Activated T-cell treated with anti-CD3 and anti-CD28 coated beads, Interleukin-2, amount 50 U/mL, for 72 hours (primary cell): ENCODE measurements at regions not wholly inside any gene's neighbourhood (a gene's known extent, or its start where the extent isn't known, plus 50 kb on each side); places are given as distances from the start of the nearest gene placed in this dataset.

Source experiments
- ATAC-seq, 2 donors: fragments of 150-1000 bp; cut with Tn5 transposase; replicated peaks in 1 of 2; 2 replicates each; pipeline ENCODE4 v1.10.0; 2021; ENCODE audit warnings: moderate library complexity in 2 of 2, mild to moderate bottlenecking in 1 of 2
- DNase-seq, 2 donors: peaks; one replicate each; pipeline ENCODE4 v3.0.0; 2021 to 2022; ENCODE audit warnings: mixed read lengths in 1 of 2
- H3K27ac Mint-ChIP-seq: one replicate; pipeline ENCODE4 v1.8.0; 2022; ENCODE audit warnings: mild to moderate bottlenecking, moderate library complexity, mixed read lengths
- H3K27me3 Mint-ChIP-seq: one replicate; pipeline ENCODE4 v1.8.0; 2022; ENCODE audit warnings: low read depth, mixed read lengths
- H3K36me3 Mint-ChIP-seq, 2 donors: one replicate each; pipeline ENCODE4 v1.8.0; 2022; ENCODE audit warnings: mixed read lengths in 2 of 2, mild to moderate bottlenecking in 1 of 2; ENCODE audit not compliant: insufficient read depth in 2 of 2
- H3K4me1 Mint-ChIP-seq: one replicate; pipeline ENCODE4 v1.8.0; 2022; ENCODE audit warnings: low read depth, mixed read lengths
- H3K4me3 Mint-ChIP-seq, 2 donors: one replicate each; pipeline ENCODE4 v1.8.0; 2022; ENCODE audit warnings: mild to moderate bottlenecking in 2 of 2, mixed read lengths in 2 of 2, moderate library complexity in 2 of 2
- H3K9me3 Mint-ChIP-seq, 2 donors: one replicate each; pipeline ENCODE4 v1.8.0; 2022; ENCODE audit warnings: mixed read lengths in 2 of 2

GRCh38 chr15:38860674-38861073, 296.1 kb upstream of the RASGRP1 start:
- no peak overlapping the region for H3K4me3 Mint-ChIP-seq
- DNase-seq (no peak), ATAC-seq (no peak)
- no peaks in the 10 kb centered on the region for H3K9me3 Mint-ChIP-seq
- H3K36me3 Mint-ChIP-seq: no peaks in the 10 kb centered on the region
- H3K4me1 Mint-ChIP-seq: no peaks in the 10 kb centered on the region
- peaks cover 14% of the 10 kb centered on the region for H3K27me3 Mint-ChIP-seq
- no peak overlapping the region for H3K27ac Mint-ChIP-seq

GRCh38 chr15:38861108-38861507, 296.5 kb upstream of the RASGRP1 start:
- no peaks in the 10 kb centered on the region for H3K36me3 Mint-ChIP-seq
- H3K4me1 Mint-ChIP-seq: no peaks in the 10 kb centered on the region
- H3K27ac Mint-ChIP-seq: no peak overlapping the region
- DNase-seq: no peak
- no peak overlapping the region for H3K4me3 Mint-ChIP-seq
- H3K9me3 Mint-ChIP-seq: no peaks in the 10 kb centered on the region
- ATAC-seq: no peak
- peaks cover 14% of the 10 kb centered on the region for H3K27me3 Mint-ChIP-seq

DNA sequence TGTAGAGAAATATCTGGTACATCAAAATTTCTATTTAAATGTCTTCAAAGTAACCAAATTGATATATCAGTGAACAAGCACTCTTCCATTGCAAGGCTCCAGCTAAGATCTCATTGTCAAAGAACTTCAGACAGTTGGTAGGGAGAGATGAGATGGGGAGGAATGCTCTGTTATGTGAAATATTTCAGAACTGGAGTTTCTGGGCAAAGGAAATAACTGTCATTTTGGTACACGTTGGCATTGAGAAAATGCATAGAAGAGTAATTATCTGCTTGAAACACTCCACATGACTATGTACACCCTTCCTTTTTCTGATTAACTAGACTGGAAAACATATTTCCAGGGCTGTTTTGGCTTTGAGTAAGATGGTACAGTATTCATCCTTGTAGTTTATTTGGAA, 297.5 kb upstream of the RASGRP1 start:
- no peaks in the 10 kb centered on the region for H3K4me1 Mint-ChIP-seq
- DNase-seq (no peak), ATAC-seq (no peak)
- no peaks in the 10 kb centered on the region for H3K36me3 Mint-ChIP-seq
- H3K4me3 Mint-ChIP-seq: no peak overlapping the region
- H3K27ac Mint-ChIP-seq: no peak overlapping the region
- peaks cover 14% of the 10 kb centered on the region for H3K27me3 Mint-ChIP-seq
- no peaks in the 10 kb centered on the region for H3K9me3 Mint-ChIP-seq

GRCh38 chr15:38863381-38863780, 298.8 kb upstream of the RASGRP1 start:
- H3K27ac Mint-ChIP-seq: no peak overlapping the region
- no peaks in the 10 kb centered on the region for H3K9me3 Mint-ChIP-seq
- no peak for DNase-seq
- no peak overlapping the region for H3K4me3 Mint-ChIP-seq
- ATAC-seq: no peak
- H3K27me3 Mint-ChIP-seq: peaks cover 14% of the 10 kb centered on the region
- no peaks in the 10 kb centered on the region for H3K4me1 Mint-ChIP-seq
- no peaks in the 10 kb centered on the region for H3K36me3 Mint-ChIP-seq

- Mint-ChIP-seq H3K9me3 (no peaks in the 10 kb centered on the region), H3K27ac (no peak overlapping the region), H3K4me1 (no peaks in the 10 kb centered on the region), H3K27me3 (peaks cover 14% of the 10 kb centered on the region), H3K36me3 (no peaks in the 10 kb centered on the region), H3K4me3 (no peak overlapping the region)
- no peak for DNase-seq
- ATAC-seq: no peak
Observed at GRCh38 chr15:38864122-38864521, 299.5 kb upstream of the RASGRP1 start.

GRCh38 chr15:38864827-38865581, 300.4 kb upstream of the RASGRP1 start:
- Mint-ChIP-seq H3K36me3 (no peaks in the 10 kb centered on the region), H3K27ac (no peak overlapping the region), H3K27me3 (peaks cover 14% of the 10 kb centered on the region), H3K4me1 (no peaks in the 10 kb centered on the region), H3K9me3 (peaks cover 0 to 2% of the 10 kb centered on the region in 2 donors), H3K4me3 (no peak overlapping the region)
- ATAC-seq: no peak
- DNase-seq: no peak

DNA sequence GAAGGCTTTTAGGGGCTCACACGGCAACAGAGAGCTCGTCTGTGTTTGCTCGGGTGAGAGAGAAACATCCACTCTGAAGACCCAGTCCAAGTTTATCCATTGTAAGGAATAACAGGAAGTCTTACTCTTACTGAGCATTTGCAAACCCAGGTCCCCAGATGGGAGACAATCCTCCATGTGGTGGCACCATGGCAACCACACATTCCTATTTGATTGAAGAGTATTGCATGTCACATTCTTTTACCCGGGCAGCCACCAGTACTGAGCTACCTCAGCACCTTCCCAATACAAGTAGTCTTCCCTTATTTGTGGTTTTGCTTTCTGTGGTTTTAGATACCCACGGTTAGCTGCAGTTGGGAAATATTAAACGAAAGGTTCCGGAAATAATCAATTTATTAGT, 302.9 kb upstream of the RASGRP1 start:
- ATAC-seq (no peak), DNase-seq (no peak)
- no peak overlapping the region for H3K27ac Mint-ChIP-seq
- H3K4me1 Mint-ChIP-seq: no peaks in the 10 kb centered on the region
- no peaks in the 10 kb centered on the region for H3K36me3 Mint-ChIP-seq
- no peak overlapping the region for H3K4me3 Mint-ChIP-seq
- H3K9me3 Mint-ChIP-seq: peaks cover 0 to 2% of the 10 kb centered on the region in 2 donors
- peaks cover 10% of the 10 kb centered on the region for H3K27me3 Mint-ChIP-seq

GRCh38 chr15:38868326-38869114, 303.9 kb upstream of the RASGRP1 start:
- H3K9me3 Mint-ChIP-seq: peaks cover 0 to 2% of the 10 kb centered on the region in 2 donors
- H3K4me3 Mint-ChIP-seq: no peak overlapping the region
- H3K36me3 Mint-ChIP-seq: no peaks in the 10 kb centered on the region
- no peak for DNase-seq
- H3K27me3 Mint-ChIP-seq: peaks cover 10% of the 10 kb centered on the region
- no peaks in the 10 kb centered on the region for H3K4me1 Mint-ChIP-seq
- H3K27ac Mint-ChIP-seq: no peak overlapping the region
- ATAC-seq: no peak

GRCh38 chr15:38871638-38872037, 307.0 kb upstream of the RASGRP1 start:
- Mint-ChIP-seq H3K4me3 (no peak overlapping the region), H3K27ac (no peak overlapping the region), H3K36me3 (no peaks in the 10 kb centered on the region), H3K4me1 (no peaks in the 10 kb centered on the region), H3K9me3 (peaks cover 0 to 2% of the 10 kb centered on the region in 2 donors), H3K27me3 (no peaks in the 10 kb centered on the region)
- ATAC-seq: no peak
- DNase-seq: no peak

DNA sequence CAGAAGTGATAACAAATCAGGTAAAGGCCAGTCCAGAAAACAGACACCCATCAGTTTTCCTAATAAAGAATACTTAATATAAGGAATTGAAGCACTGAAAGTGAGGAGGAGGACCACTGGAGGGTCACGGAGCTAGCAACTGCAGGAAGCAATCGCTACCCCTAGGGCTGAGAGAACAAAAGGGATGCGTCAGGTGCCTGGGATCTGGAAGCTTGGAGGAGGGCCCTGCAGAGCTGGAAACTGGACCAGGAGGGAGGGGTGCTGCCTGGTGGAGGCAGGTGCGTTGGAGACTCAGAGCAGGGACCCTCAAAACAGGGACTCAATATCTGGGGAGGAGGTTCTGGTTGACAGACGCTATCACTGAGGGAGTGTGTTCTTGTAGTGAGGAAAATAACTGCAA, 308.1 kb upstream of the RASGRP1 start:
- no peak overlapping the region for H3K27ac Mint-ChIP-seq
- no peaks in the 10 kb centered on the region for H3K36me3 Mint-ChIP-seq
- no peak overlapping the region for H3K4me3 Mint-ChIP-seq
- H3K27me3 Mint-ChIP-seq: no peaks in the 10 kb centered on the region
- H3K9me3 Mint-ChIP-seq: peaks cover 0 to 2% of the 10 kb centered on the region in 2 donors
- ATAC-seq (no peak), DNase-seq (no peak)
- H3K4me1 Mint-ChIP-seq: no peaks in the 10 kb centered on the region

DNA sequence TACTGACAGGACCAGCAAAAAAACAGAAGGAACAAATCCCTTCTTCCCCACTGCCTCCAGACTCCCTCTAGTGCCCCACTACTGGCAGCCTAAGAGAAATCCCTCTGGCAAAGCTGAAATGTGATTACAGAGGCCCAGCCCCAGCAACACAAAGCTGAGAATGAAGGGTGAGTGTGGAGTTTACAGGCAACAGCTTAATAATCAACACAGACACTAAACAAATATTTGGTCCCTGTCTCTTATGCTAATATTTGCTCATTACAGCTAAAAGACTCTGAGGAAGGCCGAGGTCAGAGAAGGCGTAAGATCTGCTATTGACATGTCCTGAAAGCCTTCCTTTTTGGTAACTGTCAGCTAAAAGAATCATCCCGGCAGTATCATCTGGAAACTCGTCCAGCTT, 308.5 kb upstream of the RASGRP1 start:
- Mint-ChIP-seq H3K36me3 (no peaks in the 10 kb centered on the region), H3K4me3 (no peak overlapping the region), H3K27me3 (no peaks in the 10 kb centered on the region), H3K4me1 (no peaks in the 10 kb centered on the region), H3K27ac (no peak overlapping the region), H3K9me3 (peaks cover 0 to 2% of the 10 kb centered on the region in 2 donors)
- DNase-seq: no peak
- ATAC-seq: no peak

GRCh38 chr15:38874464-38874863, 309.9 kb upstream of the RASGRP1 start:
- no peak for DNase-seq
- no peak overlapping the region for H3K27ac Mint-ChIP-seq

GRCh38 chr15:38876211-38876610, 311.6 kb upstream of the RASGRP1 start:
- no peak overlapping the region for H3K27ac Mint-ChIP-seq
- ATAC-seq: no peak
- H3K27me3 Mint-ChIP-seq: no peaks in the 10 kb centered on the region
- H3K4me3 Mint-ChIP-seq: no peak overlapping the region
- no peak for DNase-seq
- H3K36me3 Mint-ChIP-seq: no peaks in the 10 kb centered on the region
- H3K4me1 Mint-ChIP-seq: no peaks in the 10 kb centered on the region
- no peaks in the 10 kb centered on the region for H3K9me3 Mint-ChIP-seq

More at GRCh38 chr15:38874464-38874863, 309.9 kb upstream of the RASGRP1 start:
- Mint-ChIP-seq H3K9me3 (peaks cover 0 to under 1% of the 10 kb centered on the region in 2 donors), H3K4me1 (no peaks in the 10 kb centered on the region), H3K36me3 (no peaks in the 10 kb centered on the region), H3K4me3 (no peak overlapping the region), H3K27me3 (no peaks in the 10 kb centered on the region)
- no peak for ATAC-seq
